Sigmoid colon (tissue), 6 donors: ENCODE measurements at regions not wholly inside any gene's neighbourhood (a gene's known extent, or its start where the extent isn't known, plus 50 kb on each side); places are given as distances from the start of the nearest gene placed in this dataset.

Source experiments
- DNase-seq: peaks from one replicate; pipeline ENCODE4 v3.0.0-alpha.2; 2019
- H3K27ac ChIP-seq, 4 donors: fragments of 200-600 bp; sonication (generic); one replicate each; pipeline ENCODE4 v1.5.1; 2016 to 2019; ENCODE audit warnings: mild to moderate bottlenecking in 1 of 4
- H3K27me3 ChIP-seq, 3 donors: fragments of 200-600 bp; sonication (generic); one replicate each; pipeline ENCODE4 v1.5.1; 2019; ENCODE audit warnings: mild to moderate bottlenecking in 1 of 3
- H3K36me3 ChIP-seq, 4 donors: fragments of 200-600 bp; sonication (generic); one replicate each; pipeline ENCODE4 v1.5.1; 2016 to 2019
- H3K4me1 ChIP-seq, 4 donors: fragments of 200-600 bp; sonication (generic); one replicate each; pipeline ENCODE4 v1.5.1; 2017 to 2019
- H3K4me3 ChIP-seq, 4 donors: fragments of 200-600 bp; sonication (generic); one replicate each; pipeline ENCODE4 v1.5.1; 2017 to 2019; ENCODE audit warnings: mild to moderate bottlenecking in 2 of 4, moderate library complexity in 1 of 4
- H3K9me3 ChIP-seq, 4 donors: fragments of 200-600 bp in 3 of 4; sonication (generic) in 3 of 4; one replicate each; pipeline versions ENCODE4 v1.5.1 to v1.6.1; 2013 to 2019
- CTCF ChIP-seq, 4 experiments: fragments of 450-650 bp in 3 of 4; fragments of 200-600 bp in 1 of 4; IDR thresholded peaks; one replicate each; pipeline ENCODE4 v1.5.1; 2016 to 2019; ENCODE audit warnings: antibody characterized with exemption in 4 of 4, mild to moderate bottlenecking in 3 of 4, moderate library complexity in 2 of 4
- EP300 ChIP-seq, 4 donors: sonication (generic); formaldehyde crosslinking; IDR thresholded peaks; one replicate each; pipeline ENCODE4 v1.6.1; 2017; ENCODE audit warnings: antibody characterized with exemption in 4 of 4
- POLR2A ChIP-seq, 2 donors: fragments of 450-650 bp; IDR thresholded peaks; one replicate each; pipeline ENCODE4 v1.6.1; 2016; ENCODE audit warnings: antibody characterized with exemption in 2 of 2, mild to moderate bottlenecking in 2 of 2, moderate library complexity in 2 of 2
- POLR2AphosphoS5 ChIP-seq, 4 donors: sonication (generic); formaldehyde crosslinking; IDR thresholded peaks; one replicate each; pipeline ENCODE4 v1.6.1; 2017; ENCODE audit warnings: antibody characterized with exemption in 4 of 4
- WGBS, 2 donors: extraction: QIAGEN DNeasy Blood & Tissue Kit; methylation state at CpG; one replicate each; pipeline ENCODE4 v1.1.7; 2013; 5-methylcytosine and 5-hydroxymethylcytosine counted together
- intact Hi-C: fragments of 100-400 bp; cut with DNase I; formaldehyde crosslinking; loops from one replicate; pipeline ENCODE4 v1.15.1; 2023
- donor health status: healthy with polysubstance abuse.
- donor health status: healthy.

GRCh38 chr16:51410125-51410524 is 259.1 kb upstream of the SALL1 start:
- Histone ChIP-seq H3K36me3 (no peaks in the 10 kb centered on the region), H3K4me3 (no peak overlapping the region), H3K9me3 (no peaks in the 10 kb centered on the region), H3K27ac (no peak overlapping the region), H3K4me1 (no peaks in the 10 kb centered on the region), H3K27me3 (no peaks in the 10 kb centered on the region)
- WGBS, 2 donors = 78 to 83% methylated on average over 2 of the region's 2 CpGs
- no peak for DNase-seq
- TF ChIP-seq POLR2A (IDR thresholded peaks at IDR 0.05) (no peak), CTCF (IDR thresholded peaks at IDR 0.05) (no peak), EP300 (IDR thresholded peaks at IDR 0.05) (no peak), POLR2AphosphoS5 (IDR thresholded peaks at IDR 0.05) (no peak)
- intact Hi-C loops = no loop called here

GRCh38 chr16:51409001-51409675 is 258.1 kb upstream of the SALL1 start:
- H3K9me3 ChIP-seq = no peaks in the 10 kb centered on the region
- H3K4me3 ChIP-seq = no peak overlapping the region
- H3K4me1 ChIP-seq = no peaks in the 10 kb centered on the region
- intact Hi-C loops = no loop called here
- H3K27me3 ChIP-seq = no peaks in the 10 kb centered on the region
- no peak overlapping the region for H3K27ac ChIP-seq
- WGBS, 2 donors = 91 to 92% methylated on average over 5 of the region's 5 CpGs
- H3K36me3 ChIP-seq = no peaks in the 10 kb centered on the region
- no peak for TF ChIP-seq EP300 (IDR thresholded peaks at IDR 0.05)
- TF ChIP-seq POLR2A (IDR thresholded peaks at IDR 0.05) = no peak
- TF ChIP-seq CTCF (IDR thresholded peaks at IDR 0.05) = no peak
- no peak for DNase-seq

GRCh38 chr16:51408357-51408756 is 257.3 kb upstream of the SALL1 start:
- Histone ChIP-seq H3K27me3 (no peaks in the 10 kb centered on the region), H3K4me3 (no peak overlapping the region), H3K4me1 (no peaks in the 10 kb centered on the region), H3K27ac (no peak overlapping the region), H3K36me3 (no peaks in the 10 kb centered on the region), H3K9me3 (no peaks in the 10 kb centered on the region)
- TF ChIP-seq EP300 (IDR thresholded peaks at IDR 0.05) = no peak
- TF ChIP-seq CTCF (IDR thresholded peaks at IDR 0.05) = no peak
- TF ChIP-seq POLR2A (IDR thresholded peaks at IDR 0.05) = no peak
- no peak for TF ChIP-seq POLR2AphosphoS5 (IDR thresholded peaks at IDR 0.05)
- DNase-seq = no peak
- 24 to 48% methylated on average over 4 of the region's 4 CpGs for WGBS, 2 donors
- intact Hi-C loops = no loop called here

- H3K4me1 ChIP-seq = no peaks in the 10 kb centered on the region
- no peak overlapping the region for H3K4me3 ChIP-seq
- H3K27ac ChIP-seq = no peak overlapping the region
- H3K36me3 ChIP-seq = no peaks in the 10 kb centered on the region
- no peaks in the 10 kb centered on the region for H3K9me3 ChIP-seq
- no peak for DNase-seq
- intact Hi-C loops = no loop called here
- H3K27me3 ChIP-seq = no peaks in the 10 kb centered on the region
- TF ChIP-seq POLR2AphosphoS5 (IDR thresholded peaks at IDR 0.05) (no peak), POLR2A (IDR thresholded peaks at IDR 0.05) (no peak), EP300 (IDR thresholded peaks at IDR 0.05) (no peak), CTCF (IDR thresholded peaks at IDR 0.05) (no peak)
- 77 to 79% methylated on average over 1 of the region's 1 CpG for WGBS, 2 donors
Measured at GRCh38 chr16:51407921-51408320, 256.9 kb upstream of the SALL1 start.

GRCh38 chr16:51407199-51407598 is 256.1 kb upstream of the SALL1 start:
- Histone ChIP-seq H3K4me1 (no peaks in the 10 kb centered on the region), H3K4me3 (no peak overlapping the region), H3K36me3 (no peaks in the 10 kb centered on the region), H3K27ac (no peak overlapping the region), H3K27me3 (no peaks in the 10 kb centered on the region), H3K9me3 (no peaks in the 10 kb centered on the region)
- DNase-seq = no peak
- 73 to 85% methylated on average over 4 of the region's 4 CpGs for WGBS, 2 donors
- intact Hi-C loops = no loop called here
- no peak for TF ChIP-seq POLR2A (IDR thresholded peaks at IDR 0.05)
- no peak for TF ChIP-seq CTCF (IDR thresholded peaks at IDR 0.05)
- TF ChIP-seq EP300 (IDR thresholded peaks at IDR 0.05) = no peak
- no peak for TF ChIP-seq POLR2AphosphoS5 (IDR thresholded peaks at IDR 0.05)
